Body of pancreas (tissue), 4 donors: ENCODE measurements at regions not wholly inside any gene's neighbourhood (a gene's known extent, or its start where the extent isn't known, plus 50 kb on each side); places are given as distances from the start of the nearest gene placed in this dataset.
"Not testable (repeated sequence)": the region's sequence is repeated elsewhere in the genome, so short reads cannot be mapped to it uniquely, and the experiment has no call there.

Experiments
- ATAC-seq: fragments of 150-250 bp; one replicate; pipeline ENCODE4 v1.9.1; 2016
- DNase-seq, 4 donors: peaks; one replicate each; pipeline ENCODE4 v3.0.0-alpha.2; 2019
- H3K27ac ChIP-seq, 4 donors: fragments of 200-600 bp; sonication (generic); 1 replicate in 3 of 4; 2 replicates in 1 of 4; pipeline versions ENCODE4 v1.5.1 to v1.6.1; 2016 to 2019; ENCODE audit warnings: mild to moderate bottlenecking in 1 of 4, mixed read lengths in 1 of 4, moderate library complexity in 1 of 4
- H3K27me3 ChIP-seq, 2 donors: fragments of 200-600 bp; sonication (generic); one replicate each; pipeline ENCODE4 v1.6.0; 2016; ENCODE audit warnings: mild to moderate bottlenecking in 1 of 2
- H3K36me3 ChIP-seq, 2 donors: fragments of 200-600 bp; sonication (generic); replicated peaks in 1 of 2; 2 replicates each; pipeline ENCODE4 v1.5.1; 2016; ENCODE audit warnings: low read depth in 2 of 2; ENCODE audit not compliant: insufficient read depth in 1 of 2
- H3K4me1 ChIP-seq: fragments of 200-600 bp; sonication (generic); one replicate; pipeline ENCODE4 v1.6.0; 2016
- H3K4me3 ChIP-seq, 2 donors: fragments of 200-600 bp; sonication (generic); 1 replicate in 1 of 2; 2 replicates in 1 of 2; pipeline ENCODE4 v1.5.1; 2016 to 2019
- H3K9me3 ChIP-seq, 3 donors: fragments of 200-600 bp; sonication (generic); 1 replicate in 2 of 3; 2 replicates in 1 of 3; pipeline ENCODE4 v1.5.1; 2016
- POLR2A ChIP-seq, 3 donors: fragments of 450-650 bp; IDR thresholded peaks; one replicate each; pipeline ENCODE4 v1.6.1; 2016; ENCODE audit warnings: antibody characterized with exemption in 3 of 3, mild to moderate bottlenecking in 2 of 3
- WGBS, 2 donors: methylation state at CpG; one replicate each; pipeline ENCODE4 v1.1.5; 2017; 5-methylcytosine and 5-hydroxymethylcytosine counted together
- intact Hi-C: fragments of 100-400 bp; cut with DNase I; formaldehyde crosslinking; loops from one replicate; pipeline ENCODE4 v1.15.1; 2023
- TF ChIP-seq, protein P1 (sequence below), 7 experiments: fragments of 450-650 bp in 4 of 7; fragments of 200-600 bp in 3 of 7; sonication (generic) in 3 of 7; IDR thresholded peaks; one replicate each; pipeline ENCODE4 v1.5.1; 2016 to 2019; ENCODE audit warnings: antibody characterized with exemption in 7 of 7

DNA sequence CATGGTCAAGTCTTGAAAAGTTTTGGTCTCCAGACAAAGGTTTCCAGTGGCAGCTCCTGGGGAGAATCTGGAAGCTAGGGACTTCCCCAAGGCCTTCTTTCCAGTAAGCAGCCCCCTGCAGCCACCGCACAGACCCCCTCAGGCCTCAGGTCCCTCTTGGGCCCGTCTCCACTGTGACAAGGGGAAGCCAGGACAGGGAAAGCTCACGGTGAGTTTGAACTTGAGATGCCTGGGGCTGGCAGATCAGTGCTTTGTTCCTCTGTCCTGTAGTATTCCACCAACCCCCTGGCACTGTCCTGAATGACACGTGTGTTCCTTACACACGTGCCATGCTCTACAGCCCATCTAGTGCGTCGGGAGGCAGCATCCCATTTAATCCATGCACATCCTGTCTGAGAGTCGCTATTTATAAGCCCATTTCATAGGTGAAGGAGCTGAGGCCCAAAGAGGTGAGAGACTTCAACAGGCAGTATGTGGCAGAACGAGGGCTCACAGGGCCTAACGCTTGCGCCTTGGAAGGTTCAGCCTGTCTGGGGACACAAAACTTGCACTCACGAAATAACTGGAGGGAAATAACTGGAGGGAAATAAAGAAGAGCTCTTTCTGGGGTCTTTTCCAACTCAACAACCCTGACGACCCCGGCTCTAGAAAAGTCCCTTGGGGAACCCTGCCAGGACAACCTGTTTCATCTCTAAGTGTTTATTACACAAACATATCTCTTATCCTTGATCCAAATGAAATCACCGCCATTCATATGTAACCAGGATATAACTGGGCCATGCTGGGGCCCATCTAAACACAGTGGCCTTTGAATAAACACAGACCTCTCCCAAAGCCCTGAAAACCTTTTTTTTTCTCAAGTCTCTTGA, 123.0 kb downstream of the BANF2 start:
- WGBS, 2 donors = 79 to 88% methylated on average over 12 to 15 of the region's 15 CpGs
- Histone ChIP-seq H3K4me3 (no peak overlapping the region), H3K4me1 (peaks cover 24% of the 10 kb centered on the region), H3K27me3 (no peaks in the 10 kb centered on the region), H3K27ac (peak overlapping the region; percentile 62 to 83 (median 78)), H3K9me3 (no peaks in the 10 kb centered on the region), H3K36me3 (no peaks in the 10 kb centered on the region)
- no peak for TF ChIP-seq POLR2A (IDR thresholded peaks at IDR 0.05)
- TF ChIP-seq, protein P1, sequence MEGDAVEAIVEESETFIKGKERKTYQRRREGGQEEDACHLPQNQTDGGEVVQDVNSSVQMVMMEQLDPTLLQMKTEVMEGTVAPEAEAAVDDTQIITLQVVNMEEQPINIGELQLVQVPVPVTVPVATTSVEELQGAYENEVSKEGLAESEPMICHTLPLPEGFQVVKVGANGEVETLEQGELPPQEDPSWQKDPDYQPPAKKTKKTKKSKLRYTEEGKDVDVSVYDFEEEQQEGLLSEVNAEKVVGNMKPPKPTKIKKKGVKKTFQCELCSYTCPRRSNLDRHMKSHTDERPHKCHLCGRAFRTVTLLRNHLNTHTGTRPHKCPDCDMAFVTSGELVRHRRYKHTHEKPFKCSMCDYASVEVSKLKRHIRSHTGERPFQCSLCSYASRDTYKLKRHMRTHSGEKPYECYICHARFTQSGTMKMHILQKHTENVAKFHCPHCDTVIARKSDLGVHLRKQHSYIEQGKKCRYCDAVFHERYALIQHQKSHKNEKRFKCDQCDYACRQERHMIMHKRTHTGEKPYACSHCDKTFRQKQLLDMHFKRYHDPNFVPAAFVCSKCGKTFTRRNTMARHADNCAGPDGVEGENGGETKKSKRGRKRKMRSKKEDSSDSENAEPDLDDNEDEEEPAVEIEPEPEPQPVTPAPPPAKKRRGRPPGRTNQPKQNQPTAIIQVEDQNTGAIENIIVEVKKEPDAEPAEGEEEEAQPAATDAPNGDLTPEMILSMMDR (IDR thresholded peaks at IDR 0.05) = no peak
- DNase-seq (no peak), ATAC-seq (no peak)
- intact Hi-C loops = no loop called here

DNA sequence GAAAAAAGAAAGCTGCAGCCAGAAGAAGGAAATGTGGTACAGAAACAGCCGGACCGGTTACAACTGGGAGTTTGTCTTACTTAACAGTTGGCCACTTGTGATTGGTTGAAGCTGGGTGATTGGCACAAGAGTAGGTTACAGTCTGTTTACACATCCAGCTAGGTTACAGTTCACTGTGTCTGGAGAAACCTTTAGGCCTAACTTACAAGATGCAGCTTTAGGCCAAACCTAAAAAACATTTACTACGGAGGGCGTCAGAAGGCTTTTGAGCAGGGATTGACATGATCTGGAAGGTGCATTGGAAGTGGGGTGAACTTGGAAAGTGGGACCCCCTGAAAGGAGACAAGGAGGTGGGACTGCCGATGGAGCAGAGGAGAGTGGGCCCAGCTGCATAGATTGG, 122.3 kb downstream of the BANF2 start:
- DNase-seq (peak; percentile 75 to 92 (median 87)), ATAC-seq (peak; percentile 97)
- H3K9me3 ChIP-seq = no peaks in the 10 kb centered on the region
- H3K27me3 ChIP-seq = no peaks in the 10 kb centered on the region
- WGBS, 2 donors = 27 to 29% methylated on average over 5 of the region's 5 CpGs
- peaks cover 24% of the 10 kb centered on the region for H3K4me1 ChIP-seq
- H3K27ac ChIP-seq = peak overlapping the region; percentile 62 to 83 (median 78)
- TF ChIP-seq POLR2A (IDR thresholded peaks at IDR 0.05) = peak in 1 of 3 donors; percentile 22
- TF ChIP-seq, protein P1 (IDR thresholded peaks at IDR 0.05) = no peak
- no peaks in the 10 kb centered on the region for H3K36me3 ChIP-seq
- no peak overlapping the region for H3K4me3 ChIP-seq
- intact Hi-C loops = no loop called here

DNA sequence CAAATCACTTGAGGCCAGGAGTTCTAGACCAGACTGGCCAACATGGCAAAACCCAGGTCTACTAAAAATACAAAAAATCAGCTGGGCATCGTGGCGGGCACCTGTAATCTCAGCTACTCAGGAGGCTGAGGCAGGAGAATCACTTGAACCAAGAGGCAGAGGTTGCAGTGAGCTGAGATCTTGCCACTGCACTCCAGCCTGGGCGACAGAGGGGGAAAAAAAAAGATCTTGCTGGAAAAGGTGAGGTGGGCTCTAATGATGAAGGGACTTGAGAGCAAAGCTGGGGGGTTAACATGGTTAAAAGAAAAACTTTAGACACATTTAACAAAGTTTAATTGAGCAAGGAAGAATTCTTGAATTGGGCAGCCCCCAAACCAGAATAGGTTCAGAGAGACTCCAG, 121.8 kb downstream of the BANF2 start:
- DNase-seq, H3K4me3 ChIP-seq, ATAC-seq, intact Hi-C loops, H3K9me3 ChIP-seq, H3K36me3 ChIP-seq, H3K27me3 ChIP-seq: not testable (repeated sequence)
- H3K27ac ChIP-seq = peak overlapping the region; percentile 62 to 83 (median 78)
- 68 to 79% methylated on average over 3 of the region's 3 CpGs for WGBS, 2 donors
- H3K4me1 ChIP-seq = peaks cover 24% of the 10 kb centered on the region

DNA sequence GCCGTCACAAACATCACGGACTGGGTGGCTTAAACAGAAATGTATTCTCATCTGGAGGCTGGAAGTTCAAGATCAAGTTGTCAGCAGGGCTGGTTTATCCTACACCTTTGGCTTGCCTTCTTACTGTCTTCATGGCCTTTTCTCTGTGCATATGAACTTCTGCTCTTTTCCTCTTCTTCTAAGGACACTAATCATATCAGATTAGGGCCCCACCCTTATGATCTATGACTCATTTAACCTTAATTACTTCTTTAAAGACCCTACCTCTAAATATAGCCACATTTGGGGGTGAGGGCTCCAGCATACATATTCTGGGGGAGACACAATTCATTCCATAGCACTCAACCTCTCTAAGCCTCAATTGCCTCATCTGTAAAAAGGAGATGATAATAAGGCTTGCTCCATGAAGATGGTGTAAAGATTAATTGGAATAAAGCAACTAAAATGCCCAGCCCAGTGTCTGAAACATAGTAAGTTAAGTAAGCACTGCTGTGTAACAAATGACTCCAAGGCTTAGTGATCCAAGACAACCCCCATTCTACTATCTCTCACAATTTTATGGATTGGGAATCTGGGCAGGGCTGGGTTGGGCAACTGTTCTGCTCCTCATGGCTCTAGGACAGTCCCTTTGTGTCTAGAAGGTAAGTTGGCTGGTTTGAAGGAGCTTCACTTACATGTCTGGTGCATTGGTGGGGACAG, 119.8 kb downstream of the BANF2 start:
- no peak overlapping the region for H3K27ac ChIP-seq
- H3K4me1 ChIP-seq = peaks cover 24% of the 10 kb centered on the region
- no peak overlapping the region for H3K4me3 ChIP-seq
- no peaks in the 10 kb centered on the region for H3K9me3 ChIP-seq
- WGBS, 2 donors = 97 to 100% methylated on average over 2 of the region's 2 CpGs
- ATAC-seq (no peak), DNase-seq (no peak)
- intact Hi-C loops = no loop called here
- H3K27me3 ChIP-seq = no peaks in the 10 kb centered on the region
- TF ChIP-seq, protein P1 (IDR thresholded peaks at IDR 0.05) = no peak
- TF ChIP-seq POLR2A (IDR thresholded peaks at IDR 0.05) = no peak
- H3K36me3 ChIP-seq = no peaks in the 10 kb centered on the region

DNA sequence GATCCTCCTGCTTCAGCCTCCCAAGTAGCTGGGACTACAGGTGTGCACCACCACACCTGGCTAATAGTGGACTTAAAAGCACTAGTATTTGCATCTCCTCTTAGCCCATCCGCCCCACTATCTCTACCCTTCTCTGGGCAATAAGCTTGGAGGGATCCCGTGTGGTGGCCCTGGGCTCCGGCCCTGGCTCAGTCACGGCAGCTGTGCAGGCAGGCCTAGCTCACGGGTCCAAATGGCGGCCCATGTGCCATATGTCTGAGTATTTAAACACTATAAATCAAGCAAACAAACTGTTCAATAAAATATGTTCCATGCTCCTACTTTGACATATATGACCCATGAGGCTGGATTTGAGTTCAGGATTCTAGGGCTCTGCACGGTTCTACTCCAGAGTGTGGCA, 118.4 kb downstream of the BANF2 start:
- Histone ChIP-seq H3K27ac (no peak overlapping the region), H3K27me3 (no peaks in the 10 kb centered on the region), H3K4me3 (no peak overlapping the region), H3K4me1 (peaks cover 15% of the 10 kb centered on the region), H3K36me3 (no peaks in the 10 kb centered on the region), H3K9me3 (no peaks in the 10 kb centered on the region)
- WGBS, 2 donors = 97% methylated on average over 7 of the region's 7 CpGs
- no peak for TF ChIP-seq POLR2A (IDR thresholded peaks at IDR 0.05)
- TF ChIP-seq, protein P1 (IDR thresholded peaks at IDR 0.05) = no peak
- intact Hi-C loops = no loop called here
- no peak for DNase-seq
- no peak for ATAC-seq
